ENCODE measurements at regions not wholly inside any gene's neighbourhood (a gene's known extent, or its start where the extent isn't known, plus 50 kb on each side); places are given as distances from the start of the nearest gene placed in this dataset.
A peak's percentile ranks its signal among the peaks of the same experiment; 100 is the strongest.
"Not testable (repeated sequence)": the region's sequence is repeated elsewhere in the genome, so short reads cannot be mapped to it uniquely, and the experiment has no call there.

- Histone ChIP-seq H3K9ac (ENCODE audit: insufficient read depth, low read length) (no peak overlapping the region), H4K20me1 (ENCODE audit: control insufficient read depth, extremely low read depth, insufficient read depth, low read length) (no peaks in the 10 kb centered on the region), H3K27me3 (ENCODE audit: control insufficient read depth, insufficient read depth, low read length) (peaks cover 24% of the 10 kb centered on the region), H3K79me2 (ENCODE audit: control insufficient read depth, insufficient read depth, low read length) (no peaks in the 10 kb centered on the region), H3K9me3 (ENCODE audit: control insufficient read depth, insufficient read depth, low read depth, low read length) (no peaks in the 10 kb centered on the region), H3K36me3 (ENCODE audit: control insufficient read depth, insufficient read depth, low read length) (no peaks in the 10 kb centered on the region), H3K4me1 (ENCODE audit: control insufficient read depth, extremely low read depth, insufficient read depth, low read length) (no peaks in the 10 kb centered on the region), H3K4me3 (replicated peaks in 1 of 4; ENCODE audit: control extremely low read depth in 1 of 4, insufficient read depth in 1 of 4, low read depth in 3 of 4, low read length in 4 of 4) (peak overlapping the region in 1 of 4 experiments; percentile 50), H2AFZ (ENCODE audit: low read length) (no peak overlapping the region), H3K4me2 (ENCODE audit: extremely low read depth, insufficient read depth, low read length) (no peak overlapping the region), H3K27ac (ENCODE audit: insufficient read depth, low read length) (no peak overlapping the region)
- no peak for TF ChIP-seq EZH2 (IDR thresholded peaks at IDR 0.05; ENCODE audit: low read length, missing control alignments)
- DNase-seq (ENCODE audit: low read depth in 2 of 2): no peak
These were observed 120.9 kb downstream of the PPIAL4G start for GRCh38 chr1:148362216-148362611.

GRCh38 chr1:148361427-148362215 lies 121.5 kb downstream of the PPIAL4G start:
- H2AFZ ChIP-seq (ENCODE audit: low read length); H3K27ac ChIP-seq (ENCODE audit: insufficient read depth, low read length): not testable (repeated sequence)

GRCh38 chr1:148357037-148357436 lies 126.1 kb downstream of the PPIAL4G start:
- peaks cover 37% of the 10 kb centered on the region for H3K27me3 ChIP-seq (ENCODE audit: control insufficient read depth, insufficient read depth, low read length)
- H3K4me2 ChIP-seq (ENCODE audit: extremely low read depth, insufficient read depth, low read length): no peak overlapping the region
- no peaks in the 10 kb centered on the region for H3K4me1 ChIP-seq (ENCODE audit: control insufficient read depth, extremely low read depth, insufficient read depth, low read length)
- no peak overlapping the region for H3K27ac ChIP-seq (ENCODE audit: insufficient read depth, low read length)
- no peak for DNase-seq (ENCODE audit: low read depth in 2 of 2)
- H2AFZ ChIP-seq (ENCODE audit: low read length): no peak overlapping the region
- no peak overlapping the region for H3K9ac ChIP-seq (ENCODE audit: insufficient read depth, low read length)
- no peaks in the 10 kb centered on the region for H4K20me1 ChIP-seq (ENCODE audit: control insufficient read depth, extremely low read depth, insufficient read depth, low read length)
- H3K79me2 ChIP-seq (ENCODE audit: control insufficient read depth, insufficient read depth, low read length): no peaks in the 10 kb centered on the region
- no peak overlapping the region for H3K4me3 ChIP-seq (replicated peaks in 1 of 4; ENCODE audit: control extremely low read depth in 1 of 4, insufficient read depth in 1 of 4, low read depth in 3 of 4, low read length in 4 of 4)
- no peaks in the 10 kb centered on the region for H3K36me3 ChIP-seq (ENCODE audit: control insufficient read depth, insufficient read depth, low read length)
- H3K9me3 ChIP-seq (ENCODE audit: control insufficient read depth, insufficient read depth, low read depth, low read length): no peaks in the 10 kb centered on the region
- TF ChIP-seq CTCF (conservative IDR thresholded peaks at IDR 0.05 in 1 of 2, IDR thresholded peaks at IDR 0.05 in 1 of 2; ENCODE audit: low read depth in 1 of 2, low read length in 2 of 2) (no peak), EZH2 (IDR thresholded peaks at IDR 0.05; ENCODE audit: low read length, missing control alignments) (no peak)

More at GRCh38 chr1:148361427-148362215, 121.5 kb downstream of the PPIAL4G start:
- H3K36me3 ChIP-seq (ENCODE audit: control insufficient read depth, insufficient read depth, low read length); H3K79me2 ChIP-seq (ENCODE audit: control insufficient read depth, insufficient read depth, low read length); H3K9me3 ChIP-seq (ENCODE audit: control insufficient read depth, insufficient read depth, low read depth, low read length); H4K20me1 ChIP-seq (ENCODE audit: control insufficient read depth, extremely low read depth, insufficient read depth, low read length); H3K9ac ChIP-seq (ENCODE audit: insufficient read depth, low read length); H3K4me1 ChIP-seq (ENCODE audit: control insufficient read depth, extremely low read depth, insufficient read depth, low read length): not testable (repeated sequence)
- H3K4me2 ChIP-seq (ENCODE audit: extremely low read depth, insufficient read depth, low read length): peak overlapping the region; percentile 70
- H3K4me3 ChIP-seq (replicated peaks in 1 of 4; ENCODE audit: control extremely low read depth in 1 of 4, insufficient read depth in 1 of 4, low read depth in 3 of 4, low read length in 4 of 4): peak overlapping the region in 1 of 4 experiments; percentile 50
- DNase-seq (ENCODE audit: low read depth in 2 of 2): peak; percentile 43 to 46
- H3K27me3 ChIP-seq (ENCODE audit: control insufficient read depth, insufficient read depth, low read length): peaks cover 24% of the 10 kb centered on the region
- TF ChIP-seq CTCF (conservative IDR thresholded peaks at IDR 0.05 in 1 of 2, IDR thresholded peaks at IDR 0.05 in 1 of 2; ENCODE audit: low read depth in 1 of 2, low read length in 2 of 2): peak; percentile 20 to 44
